ENCODE measurements at regions not wholly inside any gene's neighbourhood (a gene's known extent, or its start where the extent isn't known, plus 50 kb on each side); places are given as distances from the start of the nearest gene placed in this dataset.

GRCh38 chr15:38646716-38647115 lies 82.1 kb upstream of the RASGRP1 start:
- Mint-ChIP-seq H3K36me3 (ENCODE audit: insufficient read depth, unreplicated experiment) (no peaks in the 10 kb centered on the region), H3K4me1 (ENCODE audit: low read depth, unreplicated experiment) (no peaks in the 10 kb centered on the region), H3K4me3 (ENCODE audit: unreplicated experiment) (no peak overlapping the region), H3K27me3 (ENCODE audit: insufficient read depth, unreplicated experiment) (no peaks in the 10 kb centered on the region), H3K9me3 (ENCODE audit: unreplicated experiment) (no peaks in the 10 kb centered on the region), H3K27ac (ENCODE audit: unreplicated experiment) (no peak overlapping the region)
- TF ChIP-seq, protein P1, sequence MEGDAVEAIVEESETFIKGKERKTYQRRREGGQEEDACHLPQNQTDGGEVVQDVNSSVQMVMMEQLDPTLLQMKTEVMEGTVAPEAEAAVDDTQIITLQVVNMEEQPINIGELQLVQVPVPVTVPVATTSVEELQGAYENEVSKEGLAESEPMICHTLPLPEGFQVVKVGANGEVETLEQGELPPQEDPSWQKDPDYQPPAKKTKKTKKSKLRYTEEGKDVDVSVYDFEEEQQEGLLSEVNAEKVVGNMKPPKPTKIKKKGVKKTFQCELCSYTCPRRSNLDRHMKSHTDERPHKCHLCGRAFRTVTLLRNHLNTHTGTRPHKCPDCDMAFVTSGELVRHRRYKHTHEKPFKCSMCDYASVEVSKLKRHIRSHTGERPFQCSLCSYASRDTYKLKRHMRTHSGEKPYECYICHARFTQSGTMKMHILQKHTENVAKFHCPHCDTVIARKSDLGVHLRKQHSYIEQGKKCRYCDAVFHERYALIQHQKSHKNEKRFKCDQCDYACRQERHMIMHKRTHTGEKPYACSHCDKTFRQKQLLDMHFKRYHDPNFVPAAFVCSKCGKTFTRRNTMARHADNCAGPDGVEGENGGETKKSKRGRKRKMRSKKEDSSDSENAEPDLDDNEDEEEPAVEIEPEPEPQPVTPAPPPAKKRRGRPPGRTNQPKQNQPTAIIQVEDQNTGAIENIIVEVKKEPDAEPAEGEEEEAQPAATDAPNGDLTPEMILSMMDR (IDR thresholded peaks at IDR 0.05; ENCODE audit: insufficient read depth in 1 of 2, low read depth in 1 of 2, low read length in 1 of 2, severe bottlenecking in 1 of 2, unreplicated experiment in 1 of 2): no peak
- no peaks in the 10 kb centered on the region for H3K36me3 ChIP-seq (ENCODE audit: control insufficient read depth, insufficient read depth, low read length)
- H3K27me3 ChIP-seq (replicated peaks; ENCODE audit: control insufficient read depth, insufficient read depth, low read length): no peaks in the 10 kb centered on the region
- intact Hi-C loops (cut with micrococcal nuclease; ENCODE audit: unreplicated experiment): loop anchor here (1.0 kb wide), 3 partner anchors 82 to 206 kb away; partner anchors contain the start of gene RASGRP1
- H3K4me1 ChIP-seq: no peaks in the 10 kb centered on the region
- no peaks in the 10 kb centered on the region for H3K9me3 ChIP-seq
- no peak overlapping the region for H3K4me3 ChIP-seq (ENCODE audit: low read depth, low read length)
- no peak for DNase-seq
- BruUV-seq (replicated peaks): no TSS peak
- CTCF ChIA-PET: interaction anchor here (0.6 to 1.5 kb wide), 3 partner anchors 22 to 150 kb away, joined by 3 read pairs; no protein-coding TSS in a partner anchor
- POLR2A ChIA-PET: interaction anchor here (1.1 kb wide), 1 partner anchor 83 kb away, joined by 5 read pairs; no protein-coding TSS in a partner anchor

- H3K4me1 Mint-ChIP-seq (ENCODE audit: low read depth, unreplicated experiment): no peaks in the 10 kb centered on the region
- DNase-seq: peak in 1 of 2 experiments; percentile 41
- Histone ChIP-seq H3K4me1 (no peaks in the 10 kb centered on the region), H3K36me3 (ENCODE audit: control insufficient read depth, insufficient read depth, low read length) (no peaks in the 10 kb centered on the region), H3K9me3 (no peaks in the 10 kb centered on the region), H3K27me3 (replicated peaks; ENCODE audit: control insufficient read depth, insufficient read depth, low read length) (no peaks in the 10 kb centered on the region), H3K4me3 (ENCODE audit: low read depth, low read length) (no peak overlapping the region)
- H3K36me3 Mint-ChIP-seq (ENCODE audit: insufficient read depth, unreplicated experiment): no peaks in the 10 kb centered on the region
- intact Hi-C loops (cut with micrococcal nuclease; ENCODE audit: unreplicated experiment): loop anchor here (1.0 kb wide), 3 partner anchors 83 to 207 kb away; partner anchors contain the start of gene RASGRP1
- H3K9me3 Mint-ChIP-seq (ENCODE audit: unreplicated experiment): no peaks in the 10 kb centered on the region
- TF ChIP-seq, protein P1 (IDR thresholded peaks at IDR 0.05; ENCODE audit: insufficient read depth in 1 of 2, low read depth in 1 of 2, low read length in 1 of 2, severe bottlenecking in 1 of 2, unreplicated experiment in 1 of 2): peak; percentile 28 to 52
- ChIA-PET POLR2A (interaction anchor here (1.1 kb wide), 1 partner anchor 84 kb away, joined by 5 read pairs; no protein-coding TSS in a partner anchor), CTCF (interaction anchor here (0.5 to 2.2 kb wide), 4 partner anchors 21 to 84 kb away, joined by 3 to 26 read pairs (median 3); partner anchors contain the start of gene RASGRP1)
- no peaks in the 10 kb centered on the region for H3K27me3 Mint-ChIP-seq (ENCODE audit: insufficient read depth, unreplicated experiment)
- H3K27ac Mint-ChIP-seq (ENCODE audit: unreplicated experiment): no peak overlapping the region
- H3K4me3 Mint-ChIP-seq (ENCODE audit: unreplicated experiment): no peak overlapping the region
- BruUV-seq (replicated peaks): no TSS peak
Measured at GRCh38 chr15:38647683-38648082, 83.1 kb upstream of the RASGRP1 start.

DNA sequence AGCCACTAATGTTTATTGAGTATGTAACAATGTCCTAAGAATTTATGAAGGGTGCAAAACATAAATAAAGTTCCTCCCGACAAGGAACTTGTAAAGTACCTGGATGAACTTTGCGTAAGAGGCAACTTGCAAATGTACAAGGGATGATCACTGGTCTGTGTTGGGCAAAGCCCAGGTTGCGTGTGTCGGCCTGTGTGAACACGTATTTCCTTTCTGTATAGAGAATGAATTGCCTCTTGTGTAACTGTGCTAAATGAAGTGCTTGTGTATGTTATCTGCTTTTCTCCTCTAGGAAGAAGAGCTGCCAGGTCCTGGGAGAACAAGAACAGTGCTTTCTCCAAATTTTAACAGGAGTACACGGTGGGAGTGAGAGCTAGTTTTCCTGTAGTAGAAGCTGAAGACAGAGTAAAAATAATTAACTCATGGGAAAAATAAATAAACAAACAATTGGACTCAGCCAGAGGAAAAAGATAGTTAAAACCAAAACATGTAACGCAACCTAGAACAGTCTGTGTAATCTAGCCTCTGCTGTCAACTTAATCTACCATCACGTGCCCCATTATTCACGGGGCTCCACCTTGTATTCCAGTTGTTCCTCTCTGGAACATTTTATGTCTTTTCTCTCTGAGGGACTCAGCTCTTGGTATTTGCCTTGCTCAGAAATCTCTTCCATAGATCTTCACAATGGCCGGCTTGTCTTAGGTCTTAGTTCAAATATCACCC lies 83.7 kb upstream of the RASGRP1 start:
- DNase-seq: no peak
- Histone ChIP-seq H3K9me3 (no peaks in the 10 kb centered on the region), H3K4me1 (no peaks in the 10 kb centered on the region), H3K36me3 (ENCODE audit: control insufficient read depth, insufficient read depth, low read length) (no peaks in the 10 kb centered on the region), H3K4me3 (ENCODE audit: low read depth, low read length) (no peak overlapping the region), H3K27me3 (replicated peaks; ENCODE audit: control insufficient read depth, insufficient read depth, low read length) (no peaks in the 10 kb centered on the region)
- no peaks in the 10 kb centered on the region for H3K9me3 Mint-ChIP-seq (ENCODE audit: unreplicated experiment)
- no peak overlapping the region for H3K4me3 Mint-ChIP-seq (ENCODE audit: unreplicated experiment)
- no peaks in the 10 kb centered on the region for H3K36me3 Mint-ChIP-seq (ENCODE audit: insufficient read depth, unreplicated experiment)
- H3K27me3 Mint-ChIP-seq (ENCODE audit: insufficient read depth, unreplicated experiment): no peaks in the 10 kb centered on the region
- H3K4me1 Mint-ChIP-seq (ENCODE audit: low read depth, unreplicated experiment): no peaks in the 10 kb centered on the region
- intact Hi-C loops (cut with micrococcal nuclease; ENCODE audit: unreplicated experiment): no loop called here
- H3K27ac Mint-ChIP-seq (ENCODE audit: unreplicated experiment): no peak overlapping the region
- CTCF ChIA-PET: interaction anchor here (0.8 to 2.2 kb wide), 4 partner anchors 20 to 208 kb away, joined by 3 to 26 read pairs (median 4); partner anchors contain the start of gene RASGRP1
- POLR2A ChIA-PET: no interaction called here
- TF ChIP-seq, protein P1 (IDR thresholded peaks at IDR 0.05; ENCODE audit: insufficient read depth in 1 of 2, low read depth in 1 of 2, low read length in 1 of 2, severe bottlenecking in 1 of 2, unreplicated experiment in 1 of 2): no peak
- BruUV-seq (replicated peaks): no TSS peak

Measured in Caco-2 (cell line).